DMS53 (cell line): ENCODE measurements at regions not wholly inside any gene's neighbourhood (a gene's known extent, or its start where the extent isn't known, plus 50 kb on each side); places are given as distances from the start of the nearest gene placed in this dataset.

Source experiments
- DNase-seq: peaks from one replicate; lab custom pipeline; 2025; lab: John Stamatoyannopoulos, UW

- no peak for DNase-seq
Observed at GRCh38 chr3:187823746-187824145, 78.5 kb upstream of the BCL6 start.

- peak; percentile 7 for DNase-seq
Observed at GRCh38 chr3:187827723-187828122, 82.5 kb upstream of the BCL6 start.

- peak; percentile 91 for DNase-seq
Observed at GRCh38 chr3:187828579-187829452, 83.5 kb upstream of the BCL6 start.

DNA sequence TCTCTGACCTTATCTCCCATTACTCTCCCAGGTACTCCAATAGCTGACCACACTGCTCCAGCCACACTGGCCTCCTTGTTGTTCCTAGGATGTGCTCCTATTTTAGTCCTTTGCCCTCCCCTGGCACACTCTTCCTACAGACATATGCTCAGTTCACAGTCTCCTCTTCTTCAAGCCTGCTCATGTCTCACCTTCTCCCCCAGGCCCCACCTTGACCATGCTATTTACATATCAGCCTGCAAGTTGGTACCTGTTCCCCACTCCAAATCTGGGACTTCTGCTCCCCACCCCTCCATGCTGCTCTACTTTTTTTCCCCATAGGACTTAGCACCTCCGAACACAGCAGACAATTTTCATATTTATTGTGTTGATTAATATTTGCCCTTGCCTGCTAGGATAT is 84.9 kb upstream of the BCL6 start:
- no peak for DNase-seq

DNA sequence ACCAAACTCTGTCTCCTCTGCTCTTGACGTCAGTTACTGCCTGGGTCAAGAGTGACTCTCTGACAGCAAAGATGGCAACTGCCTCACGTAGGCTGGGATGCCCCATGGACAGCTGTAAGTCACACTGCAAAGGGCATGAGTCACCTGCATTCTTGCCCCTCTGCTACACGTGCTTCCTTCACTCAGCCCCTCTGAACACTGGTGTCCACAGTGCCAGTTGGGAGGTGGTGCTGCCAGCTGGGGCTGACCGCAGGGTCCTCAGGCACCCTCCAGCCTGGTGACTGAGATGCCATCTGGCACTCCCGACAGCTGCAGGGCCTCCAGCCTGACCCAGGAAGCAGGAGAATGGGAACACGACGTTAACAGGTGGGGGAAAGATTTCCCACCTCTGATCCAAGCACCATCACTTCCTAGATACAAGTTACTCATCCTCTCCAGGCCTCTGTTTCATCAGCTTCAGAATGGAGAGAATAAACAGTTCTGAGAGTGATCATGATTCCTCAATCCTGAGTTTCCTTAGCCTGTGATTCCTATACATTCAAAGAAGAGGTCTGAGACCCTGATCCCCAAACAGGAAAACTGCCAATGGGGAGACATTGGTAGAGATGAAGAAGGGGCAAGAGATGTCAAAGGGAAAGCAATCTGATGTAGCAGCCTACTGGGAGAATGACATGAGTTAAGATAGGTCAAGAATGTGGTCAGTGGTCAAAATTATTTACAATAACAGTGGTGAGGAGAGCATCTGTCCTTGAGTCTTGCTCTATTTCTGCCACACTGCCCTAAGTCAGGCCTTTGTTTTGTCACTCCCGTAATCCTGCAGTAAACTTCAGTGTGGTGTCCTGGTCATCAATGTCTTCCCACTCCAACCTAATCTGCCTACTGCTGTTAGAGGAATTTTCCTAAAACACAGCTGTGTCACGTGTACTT is 86.1 kb upstream of the BCL6 start:
- no peak for DNase-seq

DNA sequence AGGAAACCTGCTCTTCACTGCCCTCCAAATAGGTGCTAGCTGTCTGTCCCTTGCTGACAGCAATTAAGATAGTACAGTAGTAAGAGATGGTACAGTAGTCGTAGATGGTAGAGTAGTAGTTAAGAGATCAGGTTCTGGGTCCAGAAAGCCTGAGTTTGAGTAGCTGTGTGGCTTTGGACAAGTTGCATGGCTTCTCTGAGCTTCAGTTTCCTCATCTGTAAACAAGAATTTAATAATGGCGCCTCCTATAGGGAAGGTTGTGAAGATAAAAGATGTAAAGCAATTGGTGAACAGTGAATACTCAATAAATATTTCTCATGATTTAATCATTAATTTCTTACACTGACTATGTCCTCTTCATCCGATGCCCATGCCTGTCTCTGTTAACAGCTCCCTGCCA is 86.9 kb upstream of the BCL6 start:
- no peak for DNase-seq

DNA sequence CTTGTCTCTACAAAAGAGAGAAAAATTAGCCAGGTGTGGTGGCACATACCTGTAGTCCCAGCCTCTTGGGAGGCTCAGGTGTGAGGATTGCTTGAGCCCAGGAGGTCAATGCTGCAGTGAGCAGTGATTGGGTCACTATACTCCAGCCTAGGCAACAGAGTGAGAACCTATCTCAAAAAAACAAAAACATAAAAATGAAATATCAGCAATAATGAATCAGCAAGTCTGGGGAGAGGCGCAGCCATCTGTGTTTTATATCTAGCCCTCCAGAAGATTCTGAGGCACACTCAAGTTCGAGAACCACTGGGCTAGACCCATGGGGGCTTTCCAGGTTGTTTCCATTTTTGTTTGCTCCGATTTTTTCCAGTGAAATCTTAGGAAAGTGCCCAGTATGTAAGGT is 88.1 kb upstream of the BCL6 start:
- DNase-seq: no peak

- DNase-seq: no peak
Observed at GRCh38 chr3:187833799-187834578, 88.7 kb upstream of the BCL6 start.

DNA sequence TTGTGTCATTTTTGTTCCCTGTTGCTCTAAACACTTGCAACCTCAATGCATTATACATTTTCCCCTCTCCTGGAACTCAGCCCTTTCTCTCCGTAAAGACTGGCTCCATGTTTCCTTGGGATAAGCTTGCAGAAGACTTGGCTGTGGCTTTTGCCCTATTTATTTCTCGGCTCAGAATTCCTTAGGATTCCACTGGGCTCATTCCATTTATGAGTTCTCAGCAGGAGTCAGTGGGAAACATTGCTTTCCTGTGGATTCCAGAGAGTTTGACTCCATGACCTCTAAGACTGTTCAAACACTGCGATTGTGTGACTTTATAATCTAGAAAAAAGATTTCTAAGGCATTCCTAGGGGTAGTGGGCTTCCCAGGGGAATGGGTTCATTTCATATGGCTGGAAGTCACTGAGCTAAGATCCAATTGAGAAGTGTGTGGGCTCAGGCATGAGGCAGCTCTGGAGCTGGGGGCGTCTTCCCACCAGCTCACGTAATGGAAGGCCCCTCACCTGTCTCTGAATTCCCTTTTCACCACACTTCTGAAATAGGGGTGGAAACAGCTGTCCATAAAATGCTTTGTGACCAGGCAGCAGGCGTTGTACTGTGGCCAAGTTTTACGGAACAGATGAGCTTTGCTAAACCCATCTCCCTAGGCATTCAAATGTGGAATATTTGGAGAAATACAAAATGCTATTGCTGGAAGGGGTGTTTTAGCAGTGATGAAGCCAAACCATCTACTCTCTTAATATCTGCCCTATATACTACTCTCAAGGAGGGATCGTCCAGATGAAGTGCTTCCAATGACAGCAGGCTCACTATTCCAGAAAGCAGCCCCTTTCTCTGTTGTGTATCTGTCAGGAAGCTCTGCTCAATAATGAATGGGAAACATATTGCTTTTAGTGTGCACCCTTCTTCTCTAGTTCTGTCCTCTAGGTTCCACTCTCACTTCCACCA is 91.8 kb upstream of the BCL6 start:
- DNase-seq: no peak

- DNase-seq: no peak
Observed at GRCh38 chr3:187838016-187838540, 92.8 kb upstream of the BCL6 start.

GRCh38 chr3:187839422-187839821 is 94.2 kb upstream of the BCL6 start:
- no peak for DNase-seq

GRCh38 chr3:187840856-187841255 is 95.6 kb upstream of the BCL6 start:
- no peak for DNase-seq

GRCh38 chr3:187841560-187841959 is 96.3 kb upstream of the BCL6 start:
- DNase-seq: no peak

- no peak for DNase-seq
Observed at GRCh38 chr3:187843654-187844053, 98.4 kb upstream of the BCL6 start.

GRCh38 chr3:187844708-187845107 is 99.4 kb upstream of the BCL6 start:
- no peak for DNase-seq

GRCh38 chr3:187845826-187846225 is 100.6 kb upstream of the BCL6 start:
- no peak for DNase-seq

DNA sequence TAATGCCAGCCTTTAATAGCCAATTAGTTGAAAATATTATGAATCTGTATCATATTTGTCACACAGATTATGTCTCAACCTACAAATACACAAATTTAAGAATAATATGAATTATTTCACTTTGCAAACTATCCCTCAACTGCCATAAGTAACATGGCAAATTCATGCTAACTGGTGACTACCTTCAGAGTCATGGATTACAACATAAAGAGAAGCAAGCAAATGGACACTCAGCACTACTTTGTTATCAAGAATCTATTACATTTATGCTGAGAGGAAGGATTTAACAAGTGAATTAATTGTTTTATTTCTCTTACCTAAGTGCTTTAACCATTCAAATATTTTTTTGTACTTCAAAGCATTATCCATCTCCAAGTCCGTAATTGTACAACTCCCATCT is 103.1 kb upstream of the BCL6 start:
- no peak for DNase-seq

- DNase-seq: no peak
Observed at GRCh38 chr3:187849016-187849654, 103.9 kb upstream of the BCL6 start.

DNA sequence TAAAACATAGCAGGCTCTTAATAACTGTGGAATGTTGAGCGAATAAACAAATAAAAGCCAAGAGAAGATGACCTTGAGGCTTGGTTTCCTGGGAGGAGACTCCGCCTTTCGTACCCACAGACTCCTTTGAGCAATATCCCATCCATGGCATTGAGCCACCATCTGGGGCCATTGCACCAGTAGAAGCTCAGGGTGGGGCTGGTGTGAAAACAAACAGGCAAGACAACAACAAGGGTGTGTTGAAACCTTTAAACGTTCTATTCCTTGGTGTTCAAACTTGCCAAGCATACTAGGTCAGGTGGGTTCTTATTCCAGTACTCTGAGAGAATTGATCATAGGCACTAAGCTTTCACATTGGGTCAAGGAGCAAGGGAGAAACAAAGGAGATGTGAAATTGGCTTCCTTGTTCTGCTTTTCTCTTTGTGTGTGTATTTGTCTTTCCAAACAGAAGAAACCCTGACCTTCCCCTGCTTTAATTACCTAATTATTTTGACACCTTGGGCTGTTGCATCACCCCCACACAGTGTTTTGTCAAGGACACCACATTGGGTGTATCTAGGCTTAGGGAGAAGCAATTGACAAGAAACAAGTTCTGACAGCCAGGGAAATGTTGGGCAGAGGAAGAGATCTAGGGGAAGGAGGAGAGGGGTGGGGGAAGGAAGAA is 105.1 kb upstream of the BCL6 start:
- DNase-seq: no peak
